Heart left ventricle (tissue), 13 donors: ENCODE measurements at regions not wholly inside any gene's neighbourhood (a gene's known extent, or its start where the extent isn't known, plus 50 kb on each side); places are given as distances from the start of the nearest gene placed in this dataset.

Source experiments
- CTCF ChIP-seq, 12 donors: fragments of 200-600 bp; sonication (generic) in 4 of 12; IDR thresholded peaks; one replicate each; pipeline versions ENCODE4 v1.5.0 to v1.8.0; 2018 to 2022; ENCODE audit warnings: antibody characterized with exemption in 12 of 12, mild to moderate bottlenecking in 5 of 12
- POLR2A ChIP-seq, 2 donors: fragments of 450-650 bp; IDR thresholded peaks; one replicate each; pipeline ENCODE4 v1.6.1; 2017; ENCODE audit warnings: antibody characterized with exemption in 2 of 2, mild to moderate bottlenecking in 2 of 2, moderate library complexity in 2 of 2
- donor health status: ischemic (EF 13 %, LVEDD 7.1; RV severe dilation, severe dysfunction).
- donor health status: DM: no; HTN: yes; CAD: no.
- donor health status: DM: no; HTN: no; CAD: no.
- donor health status: ischemic (EF 25% LVEDD 6.9; RV normal size, moderate dysfunction).
- donor health status: ischemic (EF 25% LVEDD 5.7; RV mildly dilated, moderate dysfunction).
- donor health status: ischemic (EF 35%, LVEDD 5.7; RV mildly dilated, moderate dysfunction).
- donor health status: nonischemic (EF 11% LVEDD 7.7; RV severe dilation, severe dysfunction).
- donor health status: DM: yes; HTN: yes; CAD: no.
- donor health status: PGD.
- donor health status: ischemic (EF 29% LVEDD 5.4; RV normal size, mild dysfunction).
- donor health status: nonischemic (EF 23%, LVEDD 6.1; RV moderate dilation, normal function).

GRCh38 chr2:6372317-6372901 lies 493.3 kb downstream of the CMPK2 start:
- TF ChIP-seq CTCF (IDR thresholded peaks at IDR 0.05) (no peak), POLR2A (IDR thresholded peaks at IDR 0.05) (no peak)
